Right cardiac atrium (tissue), 5 donors: ENCODE measurements at regions not wholly inside any gene's neighbourhood (a gene's known extent, or its start where the extent isn't known, plus 50 kb on each side); places are given as distances from the start of the nearest gene placed in this dataset.
"Not testable (repeated sequence)": the region's sequence is repeated elsewhere in the genome, so short reads cannot be mapped to it uniquely, and the experiment has no call there.

ENCODE experiments used
- ATAC-seq, 2 donors: fragments of 200-7000 bp; cut with Tn5 transposase; one replicate each; pipeline versions ENCODE4 v1.8.0 to v1.9.1; 2020; ENCODE audit warnings: moderate library complexity in 2 of 2, mild to moderate bottlenecking in 1 of 2
- DNase-seq, 3 donors: peaks; one replicate each; pipeline ENCODE4 v3.0.0-alpha.2; 2020
- H3K27ac ChIP-seq: one replicate; pipeline ENCODE4 v1.5.1; 2013; ENCODE audit warnings: mild to moderate bottlenecking, low read length, control low read depth, moderate library complexity
- H3K27me3 ChIP-seq: one replicate; pipeline ENCODE4 v1.6.1; 2013; ENCODE audit not compliant: control insufficient read depth, insufficient read depth
- H3K4me1 ChIP-seq: one replicate; pipeline ENCODE4 v1.6.1; 2013; ENCODE audit warnings: low read length; ENCODE audit not compliant: control insufficient read depth, insufficient read depth
- H3K4me3 ChIP-seq: one replicate; pipeline ENCODE4 v1.5.1; 2013; ENCODE audit warnings: low read length, control low read depth
- H3K9me3 ChIP-seq: one replicate; pipeline ENCODE4 v1.6.1; 2013; ENCODE audit warnings: low read length; ENCODE audit not compliant: control insufficient read depth
- WGBS: extraction: QIAGEN DNeasy Blood & Tissue Kit; methylation state at CpG from one replicate; pipeline ENCODE4 v1.1.7; 2013; 5-methylcytosine and 5-hydroxymethylcytosine counted together
- intact Hi-C, 4 donors: fragments of 100-400 bp; cut with DNase I; formaldehyde crosslinking; loops; one replicate each; pipeline versions ENCODE4 v1.11.0 to v1.14.0; 2022 to 2023
- donor health status: healthy with polysubstance abuse.
- donor health status: DM: no; HTN: yes; CAD: no.
- donor health status: DM: no; HTN: no; CAD: no.
- donor health status: DM: no; HTN: yes; CAD: no; lungs with severe emphysema.
- donor health status: DM: yes; HTN: yes; CAD: no.

- H3K4me3 ChIP-seq, result no peak overlapping the region
- ATAC-seq (no peak), DNase-seq (no peak)
- H3K27ac ChIP-seq, result no peak overlapping the region
- WGBS, result 81% methylated on average over 3 of the region's 3 CpGs
- H3K9me3 ChIP-seq, result no peaks in the 10 kb centered on the region
- intact Hi-C loops, result no loop called here
- H3K4me1 ChIP-seq, result no peaks in the 10 kb centered on the region
- no peaks in the 10 kb centered on the region for H3K27me3 ChIP-seq
Measured at GRCh38 chr19:28541029-28541428, 671.9 kb downstream of the UQCRFS1 start.

- H3K9me3 ChIP-seq, DNase-seq, H3K27ac ChIP-seq, H3K4me1 ChIP-seq, intact Hi-C loops, H3K4me3 ChIP-seq, H3K27me3 ChIP-seq, ATAC-seq: not testable (repeated sequence)
- WGBS, result 83% methylated on average over 6 of the region's 6 CpGs
Measured at GRCh38 chr19:28540385-28540784, 672.6 kb downstream of the UQCRFS1 start.

- no peaks in the 10 kb centered on the region for H3K4me1 ChIP-seq
- H3K27me3 ChIP-seq, result no peaks in the 10 kb centered on the region
- no peak overlapping the region for H3K27ac ChIP-seq
- H3K9me3 ChIP-seq, result no peaks in the 10 kb centered on the region
- intact Hi-C loops, result no loop called here
- no peak overlapping the region for H3K4me3 ChIP-seq
- ATAC-seq (no peak), DNase-seq (no peak)
Measured at GRCh38 chr19:28539759-28540158, 673.2 kb downstream of the UQCRFS1 start.

- ATAC-seq, H3K27me3 ChIP-seq, H3K27ac ChIP-seq, H3K4me1 ChIP-seq, DNase-seq, intact Hi-C loops, H3K9me3 ChIP-seq, H3K4me3 ChIP-seq: not testable (repeated sequence)
- WGBS, result 97% methylated on average over 1 of the region's 2 CpGs
Measured at GRCh38 chr19:28538579-28538978, 674.4 kb downstream of the UQCRFS1 start.

- 87% methylated on average over 2 of the region's 2 CpGs for WGBS
- Histone ChIP-seq H3K4me3 (no peak overlapping the region), H3K9me3 (no peaks in the 10 kb centered on the region), H3K27me3 (no peaks in the 10 kb centered on the region), H3K4me1 (no peaks in the 10 kb centered on the region), H3K27ac (no peak overlapping the region)
- ATAC-seq, result no peak
- no peak for DNase-seq
- intact Hi-C loops, result no loop called here
Measured at GRCh38 chr19:28537896-28538295, 675.1 kb downstream of the UQCRFS1 start.

GRCh38 chr19:28537079-28537478 lies 675.9 kb downstream of the UQCRFS1 start:
- WGBS, result 79% methylated on average over 2 of the region's 2 CpGs
- Histone ChIP-seq H3K4me1 (no peaks in the 10 kb centered on the region), H3K4me3 (no peak overlapping the region), H3K9me3 (no peaks in the 10 kb centered on the region), H3K27ac (no peak overlapping the region), H3K27me3 (no peaks in the 10 kb centered on the region)
- intact Hi-C loops, result no loop called here
- ATAC-seq, result no peak
- DNase-seq, result no peak

- Histone ChIP-seq H3K4me1 (no peaks in the 10 kb centered on the region), H3K9me3 (no peaks in the 10 kb centered on the region), H3K4me3 (no peak overlapping the region), H3K27ac (no peak overlapping the region), H3K27me3 (no peaks in the 10 kb centered on the region)
- 57% methylated on average over 1 of the region's 1 CpG for WGBS
- ATAC-seq (no peak), DNase-seq (no peak)
- intact Hi-C loops, result no loop called here
Measured at GRCh38 chr19:28535352-28535775, 677.6 kb downstream of the UQCRFS1 start.

GRCh38 chr19:28534766-28535351 lies 678.1 kb downstream of the UQCRFS1 start:
- intact Hi-C loops, result no loop called here
- Histone ChIP-seq H3K27ac (no peak overlapping the region), H3K9me3 (no peaks in the 10 kb centered on the region), H3K27me3 (no peaks in the 10 kb centered on the region), H3K4me3 (no peak overlapping the region), H3K4me1 (no peaks in the 10 kb centered on the region)
- DNase-seq (no peak), ATAC-seq (no peak)
- 82% methylated on average over 3 of the region's 3 CpGs for WGBS

- 65% methylated on average over 3 of the region's 3 CpGs for WGBS
- Histone ChIP-seq H3K4me1 (no peaks in the 10 kb centered on the region), H3K27ac (no peak overlapping the region), H3K9me3 (no peaks in the 10 kb centered on the region), H3K27me3 (no peaks in the 10 kb centered on the region), H3K4me3 (no peak overlapping the region)
- DNase-seq (no peak), ATAC-seq (no peak)
- intact Hi-C loops, result no loop called here
Measured at GRCh38 chr19:28532765-28533341, 680.1 kb downstream of the UQCRFS1 start.

GRCh38 chr19:28531979-28532378 lies 681.0 kb downstream of the UQCRFS1 start:
- DNase-seq (no peak), ATAC-seq (no peak)
- WGBS, result 89% methylated on average over 1 of the region's 1 CpG
- Histone ChIP-seq H3K27me3 (no peaks in the 10 kb centered on the region), H3K4me3 (no peak overlapping the region), H3K27ac (no peak overlapping the region), H3K4me1 (no peaks in the 10 kb centered on the region), H3K9me3 (no peaks in the 10 kb centered on the region)
- intact Hi-C loops, result no loop called here

- intact Hi-C loops, result no loop called here
- 70% methylated on average over 2 of the region's 2 CpGs for WGBS
Measured at GRCh38 chr19:28530406-28531035, 682.4 kb downstream of the UQCRFS1 start.

More at GRCh38 chr19:28530406-28531035, 682.4 kb downstream of the UQCRFS1 start:
- H3K4me3 ChIP-seq, result no peak overlapping the region
- H3K4me1 ChIP-seq, result no peaks in the 10 kb centered on the region
- H3K27me3 ChIP-seq, result no peaks in the 10 kb centered on the region
- H3K9me3 ChIP-seq, result no peaks in the 10 kb centered on the region
- DNase-seq (no peak), ATAC-seq (no peak)
- H3K27ac ChIP-seq, result no peak overlapping the region
